ENCODE measurements at regions not wholly inside any gene's neighbourhood (a gene's known extent, or its start where the extent isn't known, plus 50 kb on each side); places are given as distances from the start of the nearest gene placed in this dataset.

DNA sequence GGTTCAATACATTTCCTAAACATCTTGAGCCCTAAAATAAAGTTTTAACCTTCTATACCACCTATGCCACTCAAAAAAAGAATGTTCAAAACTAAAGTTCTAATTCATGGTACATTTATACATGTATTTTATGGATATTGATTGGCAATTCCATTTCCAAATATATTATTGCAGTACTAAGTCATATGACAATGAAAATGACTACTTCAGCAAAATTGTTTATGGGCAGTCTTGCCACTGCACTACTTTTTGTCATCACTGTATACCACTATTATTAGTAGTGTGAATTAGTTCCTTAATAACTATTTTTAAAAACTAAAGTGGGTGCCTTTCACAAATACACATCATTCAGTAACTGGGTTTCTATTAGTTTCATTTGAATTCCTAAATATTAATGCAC, 199.6 kb upstream of the CYLC2 start (continued):
- TF ChIP-seq CHD7 (IDR thresholded peaks at IDR 0.05; ENCODE audit: insufficient replicate concordance, low read length) (no peak), FOSL1 (IDR thresholded peaks at IDR 0.05; ENCODE audit: insufficient read depth, low read depth, low read length) (no peak), TAF7 (optimal IDR thresholded peaks at IDR 0.05; ENCODE audit: borderline replicate concordance, low read depth, low read length) (no peak), SP1 (IDR thresholded peaks at IDR 0.05; ENCODE audit: low read depth, low read length) (no peak), RAD21 (IDR thresholded peaks at IDR 0.05 in 1 of 2, conservative IDR thresholded peaks at IDR 0.05 in 1 of 2; ENCODE audit: low read depth in 2 of 2, low read length in 2 of 2) (no peak)

Measured in H1 (cell line).